ENCODE measurements at regions not wholly inside any gene's neighbourhood (a gene's known extent, or its start where the extent isn't known, plus 50 kb on each side); places are given as distances from the start of the nearest gene placed in this dataset.

GRCh38 chr3:181660337-181660736 lies 51.4 kb upstream of the SOX2 start:
- Mint-ChIP-seq H3K27ac (ENCODE audit: unreplicated experiment) (no peak overlapping the region), H3K9me3 (ENCODE audit: unreplicated experiment) (no peaks in the 10 kb centered on the region), H3K4me1 (ENCODE audit: low read depth, unreplicated experiment) (no peaks in the 10 kb centered on the region), H3K27me3 (ENCODE audit: insufficient read depth, unreplicated experiment) (peaks cover 6% of the 10 kb centered on the region), H3K4me3 (ENCODE audit: unreplicated experiment) (no peak overlapping the region), H3K36me3 (ENCODE audit: insufficient read depth, unreplicated experiment) (no peaks in the 10 kb centered on the region)
- H3K27me3 ChIP-seq (replicated peaks; ENCODE audit: control insufficient read depth, insufficient read depth, low read length) = no peaks in the 10 kb centered on the region
- no peaks in the 10 kb centered on the region for H3K9me3 ChIP-seq
- no TSS peak for BruUV-seq (replicated peaks)
- H3K4me1 ChIP-seq = no peaks in the 10 kb centered on the region
- intact Hi-C loops (cut with micrococcal nuclease; ENCODE audit: unreplicated experiment) = no loop called here
- no peaks in the 10 kb centered on the region for H3K36me3 ChIP-seq (ENCODE audit: control insufficient read depth, insufficient read depth, low read length)
- no peak for DNase-seq
- POLR2A ChIA-PET = no interaction called here
- no peak for TF ChIP-seq CTCF (IDR thresholded peaks at IDR 0.05; ENCODE audit: insufficient read depth in 1 of 2, low read depth in 1 of 2, low read length in 1 of 2, severe bottlenecking in 1 of 2, unreplicated experiment in 1 of 2)
- CTCF ChIA-PET = no interaction called here
- no peak overlapping the region for H3K4me3 ChIP-seq (ENCODE audit: low read depth, low read length)

GRCh38 chr3:181637456-181637855 lies 74.3 kb upstream of the SOX2 start:
- no peaks in the 10 kb centered on the region for H3K27me3 ChIP-seq (replicated peaks; ENCODE audit: control insufficient read depth, insufficient read depth, low read length)
- H3K27me3 Mint-ChIP-seq (ENCODE audit: insufficient read depth, unreplicated experiment) = peaks cover 7% of the 10 kb centered on the region
- no peaks in the 10 kb centered on the region for H3K36me3 Mint-ChIP-seq (ENCODE audit: insufficient read depth, unreplicated experiment)
- intact Hi-C loops (cut with micrococcal nuclease; ENCODE audit: unreplicated experiment) = no loop called here
- H3K27ac Mint-ChIP-seq (ENCODE audit: unreplicated experiment) = no peak overlapping the region
- BruUV-seq (replicated peaks) = no TSS peak
- ChIA-PET CTCF (no interaction called here), POLR2A (no interaction called here)
- H3K4me3 Mint-ChIP-seq (ENCODE audit: unreplicated experiment) = no peak overlapping the region
- H3K4me1 ChIP-seq = no peaks in the 10 kb centered on the region
- H3K36me3 ChIP-seq (ENCODE audit: control insufficient read depth, insufficient read depth, low read length) = no peaks in the 10 kb centered on the region
- DNase-seq = no peak
- no peak for TF ChIP-seq CTCF (IDR thresholded peaks at IDR 0.05; ENCODE audit: insufficient read depth in 1 of 2, low read depth in 1 of 2, low read length in 1 of 2, severe bottlenecking in 1 of 2, unreplicated experiment in 1 of 2)
- no peak overlapping the region for H3K4me3 ChIP-seq (ENCODE audit: low read depth, low read length)
- no peaks in the 10 kb centered on the region for H3K9me3 Mint-ChIP-seq (ENCODE audit: unreplicated experiment)
- H3K4me1 Mint-ChIP-seq (ENCODE audit: low read depth, unreplicated experiment) = no peaks in the 10 kb centered on the region
- H3K9me3 ChIP-seq = no peaks in the 10 kb centered on the region

- no TSS peak for BruUV-seq (replicated peaks)
Measured at GRCh38 chr3:181637056-181637455, 74.7 kb upstream of the SOX2 start.

More at GRCh38 chr3:181637056-181637455, 74.7 kb upstream of the SOX2 start:
- Mint-ChIP-seq H3K27ac (ENCODE audit: unreplicated experiment) (no peak overlapping the region), H3K36me3 (ENCODE audit: insufficient read depth, unreplicated experiment) (no peaks in the 10 kb centered on the region), H3K4me1 (ENCODE audit: low read depth, unreplicated experiment) (no peaks in the 10 kb centered on the region), H3K9me3 (ENCODE audit: unreplicated experiment) (no peaks in the 10 kb centered on the region), H3K27me3 (ENCODE audit: insufficient read depth, unreplicated experiment) (peaks cover 7% of the 10 kb centered on the region), H3K4me3 (ENCODE audit: unreplicated experiment) (no peak overlapping the region)
- CTCF ChIA-PET = no interaction called here
- POLR2A ChIA-PET = no interaction called here
- DNase-seq = no peak
- Histone ChIP-seq H3K4me3 (ENCODE audit: low read depth, low read length) (no peak overlapping the region), H3K9me3 (no peaks in the 10 kb centered on the region), H3K36me3 (ENCODE audit: control insufficient read depth, insufficient read depth, low read length) (no peaks in the 10 kb centered on the region), H3K27me3 (replicated peaks; ENCODE audit: control insufficient read depth, insufficient read depth, low read length) (no peaks in the 10 kb centered on the region), H3K4me1 (no peaks in the 10 kb centered on the region)
- intact Hi-C loops (cut with micrococcal nuclease; ENCODE audit: unreplicated experiment) = no loop called here
- TF ChIP-seq CTCF (IDR thresholded peaks at IDR 0.05; ENCODE audit: insufficient read depth in 1 of 2, low read depth in 1 of 2, low read length in 1 of 2, severe bottlenecking in 1 of 2, unreplicated experiment in 1 of 2) = no peak

Measured in Caco-2 (cell line).